SKM-1 (cell line): ENCODE measurements at regions not wholly inside any gene's neighbourhood (a gene's known extent, or its start where the extent isn't known, plus 50 kb on each side); places are given as distances from the start of the nearest gene placed in this dataset.

Experiments used
- DNase-seq: peaks from one replicate; lab custom pipeline; 2025; ENCODE audit not compliant: unreplicated experiment; lab: John Stamatoyannopoulos, UW

DNA sequence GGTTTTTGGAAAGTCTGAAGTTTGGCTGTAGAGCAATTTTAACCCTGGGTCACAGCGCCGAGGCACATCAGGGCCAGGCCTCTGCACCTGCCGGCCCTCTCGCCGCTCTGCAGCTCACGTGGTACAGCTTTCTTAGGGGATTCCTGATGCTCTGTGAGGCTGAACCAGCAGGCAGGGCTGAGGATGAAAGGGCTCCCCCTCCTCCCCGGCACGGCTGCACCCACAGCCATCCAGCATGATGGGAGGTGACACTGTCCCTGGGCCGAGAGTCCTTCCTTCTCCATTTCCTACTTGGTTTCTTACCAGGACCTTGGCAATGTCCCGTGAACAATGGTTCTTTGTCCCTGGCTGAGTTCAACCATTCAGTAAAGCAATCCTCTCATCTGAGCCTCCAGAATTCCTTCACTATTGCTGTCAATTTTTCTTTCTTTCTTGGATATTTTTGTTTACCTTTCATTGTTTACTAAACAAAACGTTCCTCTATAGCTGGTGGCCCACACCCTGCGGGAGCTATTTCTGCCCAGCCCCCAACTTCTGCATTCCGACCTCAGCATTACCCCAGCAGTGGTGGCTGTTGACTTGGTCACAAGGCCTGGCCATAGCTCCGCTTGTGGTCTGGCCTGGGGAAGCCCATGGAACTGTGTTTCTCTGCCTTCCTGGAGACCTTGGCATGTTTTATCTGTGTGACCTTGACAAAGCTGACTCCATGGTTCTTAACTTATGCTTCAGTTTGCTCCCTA, 172.8 kb upstream of the B3GAT1 start:
- DNase-seq, result no peak

DNA sequence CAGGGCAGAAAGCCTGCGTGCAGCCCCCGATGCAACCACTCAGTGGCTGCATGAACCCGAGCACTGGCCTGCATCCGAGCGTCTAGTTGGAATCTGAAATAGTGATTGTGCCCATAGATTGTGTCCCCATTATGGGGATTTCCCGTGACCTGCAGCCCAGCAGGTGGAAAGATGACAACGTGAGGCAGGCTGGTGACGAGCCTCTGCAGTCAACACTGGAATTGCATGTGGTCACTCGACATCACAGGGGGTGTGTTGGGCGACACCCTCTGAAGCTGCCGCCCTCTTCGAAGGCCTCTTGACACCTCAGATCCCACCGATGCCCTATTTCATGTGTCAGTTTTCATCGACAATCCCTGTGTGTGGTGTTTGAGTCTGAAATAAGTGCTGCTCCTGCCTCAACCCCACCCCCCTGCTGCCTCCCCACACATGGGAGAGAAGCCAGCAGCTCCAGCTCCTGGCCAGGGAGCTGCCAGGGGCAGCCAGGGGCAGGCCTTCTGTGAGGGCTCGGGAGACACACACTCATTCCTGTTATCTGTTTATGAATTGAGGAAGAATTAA, 172.0 kb upstream of the B3GAT1 start:
- DNase-seq, result no peak

DNA sequence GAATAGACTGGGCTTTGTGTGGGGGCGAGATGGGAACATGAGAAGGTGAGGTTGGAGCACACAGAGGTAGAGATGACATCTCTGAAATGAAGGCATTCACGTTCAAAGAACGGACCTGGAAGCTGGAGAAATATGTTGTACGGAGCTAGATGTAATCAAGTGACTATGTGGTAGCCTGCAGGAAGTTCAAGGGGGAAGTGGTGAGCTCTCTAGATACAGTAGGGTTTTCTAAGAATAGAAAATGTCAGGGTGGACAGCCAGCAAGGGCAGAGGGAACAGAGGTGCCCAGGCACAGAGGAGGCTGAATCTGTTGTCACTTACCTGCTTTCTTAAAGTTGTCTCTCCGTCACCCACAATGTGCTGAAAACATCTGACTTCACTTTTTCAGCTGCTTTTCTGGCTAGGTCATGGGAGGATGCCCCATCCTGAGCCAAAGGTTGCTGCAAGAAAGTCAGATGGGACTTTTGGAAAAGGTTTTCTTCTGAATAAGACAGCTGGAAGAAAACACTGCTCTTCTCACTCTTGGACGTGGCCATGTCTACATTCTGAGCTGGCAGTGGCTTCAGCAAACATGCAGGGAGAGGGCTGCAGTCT, 171.5 kb upstream of the B3GAT1 start:
- peak; percentile 26 for DNase-seq

DNA sequence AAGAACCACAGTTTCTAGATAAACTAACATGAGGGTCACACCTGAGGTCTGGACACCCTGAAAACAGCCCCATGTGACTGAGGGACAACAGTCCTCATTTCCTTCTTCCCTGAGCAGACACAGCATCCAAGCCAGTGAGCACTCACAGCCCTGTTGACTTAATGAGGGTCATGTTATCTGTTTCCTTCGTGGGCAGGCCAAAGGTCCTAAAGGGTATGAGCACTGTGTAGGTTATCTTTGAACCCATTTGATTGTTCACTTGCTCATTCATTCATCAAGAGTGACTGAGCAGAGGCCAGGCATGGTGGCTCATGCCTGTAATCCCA, 170.7 kb upstream of the B3GAT1 start:
- DNase-seq, result no peak

DNA sequence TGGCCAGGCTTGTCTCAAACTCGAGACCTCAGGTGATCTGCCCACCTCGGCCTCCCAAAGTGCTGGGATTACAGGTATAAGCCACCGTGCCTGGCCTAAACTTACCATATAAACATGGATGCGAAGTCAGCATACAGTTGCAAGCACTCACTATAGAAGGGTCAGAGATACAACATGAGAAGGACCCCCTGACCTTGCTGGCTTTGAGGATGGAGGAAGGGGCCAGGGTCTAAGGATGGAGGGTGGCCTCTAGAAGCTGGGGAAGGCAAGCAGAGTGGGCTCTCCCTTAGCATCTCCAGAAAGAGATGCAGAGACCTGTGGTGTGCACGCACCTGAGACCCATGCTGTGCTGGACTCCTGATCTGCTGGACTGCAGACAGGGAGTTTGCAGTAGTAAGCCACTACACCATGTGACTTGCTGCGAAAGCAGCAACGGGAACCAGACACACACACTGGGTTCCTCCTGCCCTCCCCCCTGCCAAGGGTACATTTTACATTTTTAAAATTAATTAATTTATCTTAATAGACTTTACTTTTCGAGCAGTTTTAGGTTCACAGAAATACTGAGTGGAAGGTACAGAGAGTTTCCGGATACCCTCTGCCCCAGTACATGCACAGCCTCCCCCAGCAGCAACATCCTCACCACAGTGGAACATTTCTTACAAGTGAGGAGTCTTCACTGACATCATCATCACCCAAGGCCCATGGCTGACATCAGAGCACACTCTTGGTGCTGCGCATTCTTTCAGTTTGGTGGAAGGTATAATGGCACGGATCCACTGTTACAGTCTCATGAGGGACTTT, 170.1 kb upstream of the B3GAT1 start:
- no peak for DNase-seq

DNA sequence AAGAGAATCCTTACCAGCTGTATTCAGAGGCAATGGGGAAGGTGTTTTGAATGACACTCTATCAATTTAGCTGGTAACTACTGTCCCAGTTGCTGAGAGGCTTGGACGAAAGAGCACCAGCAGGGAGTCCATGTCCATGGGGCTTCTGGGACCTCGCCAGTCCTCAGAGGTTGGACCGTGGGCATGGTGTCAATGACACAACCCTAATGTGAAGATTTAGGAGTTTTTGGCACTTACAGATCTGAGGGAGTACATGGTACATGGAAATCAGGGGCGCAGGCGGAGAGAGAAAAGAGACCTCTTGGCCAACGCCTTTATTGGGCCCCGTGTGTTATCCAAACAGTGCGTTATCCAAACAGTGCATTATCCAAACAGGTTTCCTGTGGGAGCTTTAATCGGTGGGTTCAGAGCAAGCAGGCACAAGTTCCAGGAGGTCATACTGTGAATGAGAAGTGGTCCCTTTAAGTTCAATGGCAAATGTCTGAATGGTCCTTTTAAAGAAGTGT, 169.1 kb upstream of the B3GAT1 start:
- DNase-seq, result no peak

DNA sequence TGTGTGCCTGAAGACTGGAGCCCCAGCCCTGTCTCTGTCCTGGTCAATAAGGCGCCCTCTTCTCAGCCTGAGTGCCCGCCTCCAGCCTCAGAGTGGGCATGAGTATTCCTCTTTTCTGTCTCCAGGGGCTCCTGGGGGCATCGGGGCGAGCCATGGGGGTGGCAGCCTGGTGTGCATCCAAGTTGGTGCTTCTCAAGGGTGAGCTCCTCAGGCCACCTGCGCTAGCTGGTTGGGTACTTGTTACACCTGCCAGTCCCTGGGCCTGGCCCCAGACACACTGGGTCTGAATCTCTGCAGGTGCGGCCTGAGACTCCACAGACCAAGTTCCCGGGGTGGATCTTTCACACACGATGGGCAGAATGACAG, 168.6 kb upstream of the B3GAT1 start:
- no peak for DNase-seq

DNA sequence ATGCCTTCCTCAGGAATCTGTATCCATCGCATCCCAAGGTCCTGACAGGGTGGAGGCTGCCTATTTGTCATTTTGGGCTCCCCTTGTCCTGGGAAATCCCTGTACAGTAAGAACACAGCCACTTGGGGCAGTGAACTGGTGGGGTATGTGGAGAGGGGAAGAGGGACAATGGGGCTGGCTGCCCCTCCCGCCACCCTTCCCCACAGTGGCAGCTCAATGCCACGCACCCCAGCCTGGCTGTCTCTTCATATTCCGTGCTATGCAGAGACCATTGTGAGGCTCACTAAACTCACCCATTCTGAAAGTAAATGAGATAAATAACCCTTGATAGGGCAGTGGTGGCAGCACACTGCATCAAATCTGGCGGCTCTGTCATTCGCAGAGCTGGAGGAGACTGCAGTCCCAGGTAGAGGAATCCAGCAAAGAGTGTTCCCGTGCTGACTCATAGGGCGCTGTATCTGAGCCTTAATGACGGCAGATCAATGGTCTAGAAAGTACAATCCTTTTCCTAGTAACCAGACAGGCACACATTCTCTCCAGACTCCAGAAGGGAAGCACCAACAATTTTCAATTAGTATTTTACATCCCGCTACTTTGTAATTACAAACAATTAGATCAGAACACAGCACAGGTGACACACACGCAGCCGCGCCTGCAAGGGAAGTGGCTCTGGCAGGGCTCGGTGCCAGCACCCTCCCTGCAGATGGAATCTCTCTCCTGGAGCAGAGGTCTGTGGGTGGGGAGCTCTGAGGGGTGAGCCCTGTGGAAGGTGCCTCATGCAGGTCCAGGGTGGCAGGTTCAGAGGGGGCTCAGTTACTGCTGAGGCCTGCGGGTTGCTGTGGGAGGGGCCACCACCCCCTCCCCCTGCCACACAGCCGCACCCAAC, 167.9 kb upstream of the B3GAT1 start:
- DNase-seq, result no peak

DNA sequence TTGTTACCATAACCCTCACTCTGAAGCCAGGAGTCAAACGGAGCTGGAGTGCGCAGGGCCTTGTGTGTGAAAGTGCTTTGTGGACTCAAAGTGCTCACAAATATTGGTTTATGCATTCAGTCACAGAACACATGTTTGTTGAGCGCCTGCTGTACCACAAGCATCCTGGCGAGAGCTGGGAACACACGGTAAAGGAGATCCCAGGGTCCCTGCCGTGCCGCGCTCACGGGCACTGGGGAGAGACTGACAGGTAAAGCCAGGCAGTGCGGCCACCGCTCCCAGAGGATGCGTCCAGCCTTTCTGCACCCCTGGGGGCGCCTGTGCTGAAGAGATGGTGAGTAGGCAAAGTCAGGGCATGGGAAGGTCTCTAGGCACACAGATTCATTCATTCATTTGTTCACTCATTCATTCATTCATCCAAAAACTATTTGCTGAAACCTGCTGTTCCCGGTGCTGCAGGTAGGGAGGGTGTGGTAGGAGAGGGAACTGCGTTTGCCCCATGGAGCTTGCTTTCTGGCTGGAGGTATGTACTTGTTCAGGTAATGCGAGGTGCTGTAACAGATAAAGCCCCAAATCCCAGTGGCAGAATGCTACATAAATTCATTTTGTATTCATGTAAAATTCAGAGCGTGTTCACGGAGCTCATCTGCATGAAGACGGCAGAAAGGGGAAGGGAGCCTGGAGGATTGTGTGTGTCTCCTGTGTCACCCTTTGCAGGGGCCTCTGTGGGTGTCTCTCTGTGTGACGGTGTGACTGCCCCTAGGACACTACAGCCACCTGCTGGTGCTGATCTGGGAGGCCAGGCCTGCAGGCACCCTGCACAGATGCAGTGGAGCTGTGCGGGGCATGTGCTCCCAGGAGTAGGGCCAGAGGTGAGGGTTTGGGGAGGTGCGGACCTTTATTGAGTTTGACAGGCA, 167.0 kb upstream of the B3GAT1 start:
- DNase-seq, result no peak

DNA sequence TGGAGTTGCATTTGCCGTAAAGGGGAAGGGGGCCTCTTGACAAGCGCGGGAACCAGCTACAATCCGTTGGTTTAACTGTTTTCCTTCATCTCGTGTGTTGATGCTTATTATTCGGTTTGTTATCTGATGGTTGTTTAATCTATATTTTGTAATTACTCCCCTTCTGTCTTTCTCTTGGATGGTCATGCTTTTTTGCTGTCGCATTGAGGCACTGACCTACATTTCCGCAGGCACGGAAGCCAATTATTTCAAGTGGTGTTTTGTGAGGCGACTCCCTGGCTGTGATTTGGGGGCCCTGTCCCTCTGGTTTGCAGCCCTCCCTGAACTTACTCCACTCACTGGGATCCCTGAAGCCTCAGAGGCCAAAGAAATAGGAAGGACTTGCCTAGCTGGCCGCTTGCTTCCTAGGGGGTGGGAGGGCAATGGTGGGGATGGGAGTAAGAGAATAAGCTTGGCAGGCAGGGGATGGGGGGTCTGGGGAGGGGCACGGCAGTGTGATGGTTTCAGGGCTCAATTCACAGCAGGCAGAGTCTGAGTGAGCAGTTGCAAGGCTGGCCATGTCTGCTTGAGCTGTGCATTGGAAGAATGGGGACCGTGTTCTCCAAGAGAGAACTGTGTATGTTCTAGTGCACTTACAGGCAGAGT, 165.8 kb upstream of the B3GAT1 start:
- DNase-seq, result no peak

DNA sequence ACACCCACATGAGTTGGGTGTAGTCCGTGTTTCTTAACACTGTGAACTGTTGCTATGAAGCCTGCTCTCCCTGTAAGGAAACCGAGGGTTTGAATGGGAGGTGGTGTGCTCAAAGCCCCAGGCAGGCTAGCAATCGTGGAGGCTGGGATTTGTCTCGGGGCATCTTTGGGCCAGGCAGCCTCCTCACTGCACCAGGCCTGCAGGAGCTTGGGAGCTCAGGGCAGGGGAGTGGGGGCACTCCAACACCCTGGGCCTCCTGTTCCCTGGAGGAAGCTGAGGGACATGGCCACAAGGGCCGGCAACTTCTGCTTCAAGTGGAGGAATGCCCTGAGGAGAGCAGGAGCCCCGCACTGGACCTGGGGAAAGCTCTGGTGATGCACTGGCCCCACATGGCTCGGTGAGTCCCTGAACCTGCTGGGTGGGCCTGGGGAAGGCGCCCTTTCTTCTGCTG, 164.7 kb upstream of the B3GAT1 start:
- no peak for DNase-seq

DNA sequence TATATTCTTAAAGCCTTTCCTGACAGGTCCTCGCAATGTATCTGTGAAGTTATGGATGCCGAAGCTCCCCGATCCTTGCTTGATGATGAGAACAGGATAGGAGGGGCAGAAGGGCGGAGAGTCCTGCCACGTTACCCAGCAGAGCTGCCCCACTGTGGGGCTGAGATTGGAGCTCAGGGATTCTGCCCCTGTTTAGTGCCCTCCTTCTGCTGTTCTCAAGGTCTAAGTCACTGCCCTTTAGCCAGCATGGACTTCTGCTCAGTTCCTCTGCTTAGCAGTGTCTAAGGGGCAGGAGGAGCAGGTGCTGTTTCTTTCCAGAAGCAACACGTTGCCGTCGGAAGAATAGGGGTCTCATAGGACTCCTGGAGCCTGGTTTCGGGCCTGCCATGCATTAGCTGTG, 164.2 kb upstream of the B3GAT1 start:
- no peak for DNase-seq

DNA sequence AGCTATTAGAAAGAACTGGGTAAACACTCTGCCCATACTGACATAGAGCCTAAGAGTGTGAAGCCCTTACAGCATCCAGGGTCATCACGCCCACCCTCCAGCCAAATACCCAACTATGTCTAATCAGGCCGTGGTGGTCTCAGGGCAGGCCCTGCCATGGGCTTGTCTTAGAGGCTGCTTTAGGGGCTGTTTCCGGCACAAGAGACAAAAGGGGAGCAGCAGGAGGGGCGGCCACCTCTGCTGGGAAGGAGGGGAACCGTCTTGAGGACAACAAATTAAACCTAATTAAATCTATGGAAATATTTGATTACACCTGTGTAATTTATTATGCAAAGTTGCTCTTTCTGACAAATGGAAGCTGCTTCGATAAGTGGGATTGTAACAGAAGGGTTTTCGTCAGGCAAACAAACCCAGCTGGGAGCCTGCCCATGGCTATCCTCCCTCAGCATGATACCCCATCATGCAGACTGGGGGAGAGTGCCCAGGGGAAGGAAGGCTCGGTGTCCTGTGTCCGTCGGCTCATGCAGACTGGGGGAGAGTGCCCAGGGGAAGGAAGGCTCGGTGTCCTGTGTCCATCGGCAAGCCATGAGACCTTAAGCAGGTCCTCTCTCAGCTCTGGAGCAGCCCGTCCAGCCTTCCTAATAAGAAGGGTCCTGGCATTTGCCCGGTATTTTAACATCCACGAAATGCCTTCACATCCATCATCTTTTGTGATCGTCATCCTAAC, 163.6 kb upstream of the B3GAT1 start:
- no peak for DNase-seq

DNA sequence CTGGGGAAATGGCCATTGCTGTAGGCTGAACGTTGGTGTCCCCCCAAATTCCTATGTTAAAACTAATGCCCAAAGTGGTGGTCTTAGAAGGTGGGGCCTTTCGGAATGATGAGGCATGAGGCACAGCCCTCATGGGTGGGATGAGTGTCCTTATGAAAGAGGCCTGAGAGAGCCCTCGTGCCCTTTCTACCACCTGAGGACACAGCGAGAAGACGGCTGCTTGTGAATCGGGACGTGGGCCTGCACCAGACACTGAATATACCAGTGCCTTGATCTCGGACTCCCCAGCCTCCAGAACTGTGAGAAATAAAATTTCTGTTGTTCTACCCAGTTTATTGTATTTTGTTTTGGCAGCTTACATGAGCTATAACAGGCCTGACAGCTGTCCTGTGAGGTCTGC, 162.9 kb upstream of the B3GAT1 start:
- DNase-seq, result no peak

DNA sequence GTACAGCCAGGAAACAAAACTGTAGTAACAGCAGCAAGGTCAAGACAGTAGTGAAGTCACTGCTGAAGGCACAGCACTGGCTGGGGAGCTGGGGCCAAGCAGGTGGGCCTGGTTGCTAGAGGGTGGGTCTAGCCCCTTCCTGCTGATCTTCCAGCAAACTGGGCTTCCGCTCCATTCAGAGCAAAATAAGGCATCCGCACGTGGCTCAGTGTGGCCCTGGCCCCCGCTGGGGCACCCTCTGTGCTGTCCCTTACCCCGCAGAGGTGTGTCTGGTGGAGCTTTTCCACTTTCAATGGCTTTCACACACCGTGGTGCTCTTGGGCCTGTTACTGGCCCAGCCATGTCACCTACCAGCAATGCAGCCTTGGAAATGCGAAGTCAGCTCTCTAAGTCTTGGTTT, 162.4 kb upstream of the B3GAT1 start:
- DNase-seq, result no peak

DNA sequence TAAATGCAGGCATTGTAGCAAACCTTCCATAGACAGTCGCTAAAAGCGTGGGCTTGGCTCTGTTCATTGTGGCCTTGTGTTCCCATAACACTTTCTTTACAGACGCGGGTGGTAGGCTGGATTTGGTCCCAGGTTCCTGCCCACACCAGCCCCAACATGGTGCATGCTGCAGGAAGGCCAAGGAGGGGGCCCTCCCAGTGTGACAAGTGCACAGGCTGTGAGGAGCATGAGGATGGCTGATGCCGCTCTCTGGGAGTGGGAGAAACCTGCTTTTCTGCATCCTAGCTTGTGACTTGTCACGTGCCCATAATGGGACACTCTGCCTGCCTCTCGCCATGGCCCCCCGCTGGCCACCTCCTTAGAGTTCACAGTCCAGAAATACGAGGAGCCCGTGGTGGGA, 161.8 kb upstream of the B3GAT1 start:
- no peak for DNase-seq

DNA sequence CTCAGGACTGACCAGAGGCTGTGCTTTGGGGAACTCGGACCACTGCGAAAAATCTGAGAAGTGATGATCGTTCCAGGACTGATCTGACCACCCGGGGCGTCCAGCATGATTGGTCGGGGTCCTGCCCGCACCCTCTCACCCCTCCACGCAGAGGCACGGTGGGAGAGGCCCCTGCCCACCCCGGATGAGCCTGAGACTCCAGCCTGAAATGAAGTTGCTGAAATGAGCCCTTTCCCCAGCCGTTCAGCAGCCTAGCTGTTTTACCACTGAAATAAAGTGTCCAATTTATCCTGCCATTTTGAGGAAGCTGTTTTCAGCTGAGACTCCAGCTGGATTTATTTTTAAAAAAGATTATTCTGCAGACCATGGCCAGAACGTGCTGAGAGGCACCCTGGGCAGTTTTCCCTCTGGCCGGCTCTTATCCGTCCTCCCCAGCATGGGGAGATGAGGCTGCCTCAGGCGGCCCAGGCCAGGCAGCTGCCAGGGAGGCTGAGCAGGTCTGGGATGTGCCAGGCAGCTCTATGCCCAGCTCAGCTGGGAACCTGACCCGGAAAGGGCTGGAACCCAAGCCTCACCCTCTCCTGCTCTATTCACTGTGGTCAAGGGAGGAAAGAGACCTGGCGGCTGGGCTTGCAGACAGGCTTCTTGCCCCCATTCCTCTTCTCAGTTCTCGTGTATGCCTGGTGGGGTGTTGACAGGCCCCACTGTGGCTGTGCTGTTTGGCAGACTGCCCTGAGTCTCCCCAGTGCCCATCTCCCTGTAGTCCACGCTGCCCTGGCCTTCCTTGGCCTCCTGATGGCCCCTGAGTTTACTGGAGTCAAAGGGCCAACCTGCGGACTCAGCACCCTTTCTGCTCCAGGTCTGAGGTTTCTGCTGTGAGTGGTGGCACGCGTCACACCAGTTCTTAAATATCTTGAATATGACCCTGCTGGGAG, 161.0 kb upstream of the B3GAT1 start:
- DNase-seq, result no peak

DNA sequence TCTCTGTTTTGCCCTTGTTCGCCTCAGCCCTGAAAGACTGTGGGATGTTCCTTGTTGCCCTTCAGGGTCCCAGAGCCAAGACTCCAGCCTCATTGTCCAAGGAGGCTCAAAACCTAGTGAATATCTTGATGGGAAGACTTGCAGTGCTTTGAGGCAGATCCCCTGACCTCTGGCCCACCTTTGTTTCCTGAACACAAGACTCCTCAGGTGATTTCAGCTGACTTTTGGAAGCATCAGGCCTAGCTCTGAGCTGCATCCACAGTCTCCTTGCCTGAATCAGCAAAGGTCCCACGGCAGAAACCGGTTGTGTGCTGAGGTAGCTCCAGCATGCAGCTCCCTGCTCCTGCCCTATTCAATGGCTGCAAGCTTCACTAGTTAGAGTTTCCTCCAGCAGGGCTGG, 159.3 kb upstream of the B3GAT1 start:
- DNase-seq, result no peak
